GM12865 (cell line): ENCODE measurements at regions not wholly inside any gene's neighbourhood (a gene's known extent, or its start where the extent isn't known, plus 50 kb on each side); places are given as distances from the start of the nearest gene placed in this dataset.
"Not testable (repeated sequence)": the region's sequence is repeated elsewhere in the genome, so short reads cannot be mapped to it uniquely, and the experiment has no call there.

Source experiments
- DNase-seq: peaks from one replicate; pipeline ENCODE4 v3.0.0; 2010; ENCODE audit warnings: low read depth
- H3K4me3 ChIP-seq: 2 replicates; pipeline ENCODE4 v1.5.1; 2011; ENCODE audit warnings: mild to moderate bottlenecking, low read depth, low read length, control low read depth
- TF ChIP-seq, protein P1 (sequence below): IDR thresholded peaks from 2 replicates; pipeline ENCODE4 v1.5.1; 2011; ENCODE audit warnings: low read length, control low read depth, low read depth, inconsistent platforms; ENCODE audit not compliant: insufficient read depth; ENCODE audit errors: missing control alignments

DNA sequence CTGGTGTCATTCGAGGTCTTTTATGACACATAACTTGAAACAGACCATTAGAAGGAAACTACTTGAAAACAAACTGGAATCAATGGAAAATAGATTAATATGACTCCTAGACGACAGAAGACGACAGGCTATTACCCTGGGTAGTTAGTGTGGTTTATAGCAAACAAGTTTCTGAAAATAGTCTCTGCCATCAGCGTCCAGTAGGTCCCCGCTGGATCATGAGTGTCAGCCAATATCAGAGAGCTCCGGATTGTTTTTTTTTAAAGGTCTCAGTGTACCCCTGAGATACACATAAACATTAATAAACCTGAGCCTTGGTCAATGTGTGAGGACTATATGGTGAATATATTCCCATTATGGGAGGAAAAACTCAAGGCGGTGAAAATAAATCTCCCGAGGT lies 115.0 kb upstream of the THUMPD2 start:
- DNase-seq, result no peak
- TF ChIP-seq, protein P1, sequence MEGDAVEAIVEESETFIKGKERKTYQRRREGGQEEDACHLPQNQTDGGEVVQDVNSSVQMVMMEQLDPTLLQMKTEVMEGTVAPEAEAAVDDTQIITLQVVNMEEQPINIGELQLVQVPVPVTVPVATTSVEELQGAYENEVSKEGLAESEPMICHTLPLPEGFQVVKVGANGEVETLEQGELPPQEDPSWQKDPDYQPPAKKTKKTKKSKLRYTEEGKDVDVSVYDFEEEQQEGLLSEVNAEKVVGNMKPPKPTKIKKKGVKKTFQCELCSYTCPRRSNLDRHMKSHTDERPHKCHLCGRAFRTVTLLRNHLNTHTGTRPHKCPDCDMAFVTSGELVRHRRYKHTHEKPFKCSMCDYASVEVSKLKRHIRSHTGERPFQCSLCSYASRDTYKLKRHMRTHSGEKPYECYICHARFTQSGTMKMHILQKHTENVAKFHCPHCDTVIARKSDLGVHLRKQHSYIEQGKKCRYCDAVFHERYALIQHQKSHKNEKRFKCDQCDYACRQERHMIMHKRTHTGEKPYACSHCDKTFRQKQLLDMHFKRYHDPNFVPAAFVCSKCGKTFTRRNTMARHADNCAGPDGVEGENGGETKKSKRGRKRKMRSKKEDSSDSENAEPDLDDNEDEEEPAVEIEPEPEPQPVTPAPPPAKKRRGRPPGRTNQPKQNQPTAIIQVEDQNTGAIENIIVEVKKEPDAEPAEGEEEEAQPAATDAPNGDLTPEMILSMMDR, result no peak
- no peak overlapping the region for H3K4me3 ChIP-seq

DNA sequence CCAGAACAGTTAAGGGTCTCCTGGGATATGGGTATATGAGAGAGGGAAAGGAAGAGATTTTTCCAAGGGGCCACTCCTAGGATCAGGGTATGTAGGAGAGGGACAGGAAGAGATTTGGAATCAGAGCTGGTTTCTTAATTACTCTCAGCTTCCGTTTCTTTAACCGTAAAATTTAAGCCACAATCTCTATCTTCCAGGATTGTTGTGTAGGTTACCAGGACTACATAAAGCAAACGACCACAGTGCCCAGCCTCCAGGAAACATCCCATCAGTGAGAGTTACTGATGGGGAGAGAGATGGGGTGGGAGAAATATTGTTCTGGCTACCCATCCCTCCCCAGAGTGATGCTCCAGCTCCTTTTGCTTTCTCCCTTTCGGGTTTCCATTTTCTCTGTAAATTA lies 114.6 kb upstream of the THUMPD2 start:
- TF ChIP-seq, protein P1, result no peak
- no peak overlapping the region for H3K4me3 ChIP-seq
- no peak for DNase-seq

DNA sequence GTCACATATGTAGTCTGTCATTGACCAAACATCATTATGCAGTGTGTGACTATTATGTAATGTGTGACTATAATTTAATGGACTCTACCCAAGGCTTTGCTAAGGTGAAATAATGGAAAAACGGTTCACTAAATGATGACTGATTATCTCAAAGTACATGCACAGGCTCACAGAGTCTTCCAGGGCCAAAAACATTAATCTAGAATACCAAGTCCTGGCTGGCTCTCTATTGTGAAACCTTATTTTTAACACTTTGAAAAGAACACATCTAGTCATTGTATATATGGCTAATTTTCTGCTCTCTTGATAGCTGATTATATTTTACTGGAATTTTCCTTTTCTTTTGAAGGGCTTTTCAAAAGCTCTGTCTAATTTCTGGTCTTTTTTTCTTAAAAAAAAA lies 102.9 kb upstream of the THUMPD2 start:
- H3K4me3 ChIP-seq, result no peak overlapping the region
- TF ChIP-seq, protein P1, result no peak
- no peak for DNase-seq

DNA sequence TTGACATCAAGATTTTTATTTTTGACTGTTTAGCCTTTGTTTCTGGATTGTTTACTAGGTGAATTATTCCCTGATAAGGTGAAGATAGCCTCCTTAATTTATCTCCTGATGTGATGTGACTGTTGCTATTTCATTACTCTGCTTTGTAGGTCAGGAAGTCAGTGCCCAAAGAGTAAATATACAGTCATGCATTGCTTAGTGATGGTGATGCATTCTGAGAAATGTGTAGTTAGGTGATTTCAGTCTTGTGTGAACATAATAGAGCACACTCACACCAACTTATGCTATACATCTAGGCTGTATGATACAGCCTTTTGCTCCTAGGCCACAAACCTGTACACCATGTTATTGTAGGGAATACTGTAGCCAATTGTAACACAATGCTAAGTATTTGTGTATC lies 102.4 kb upstream of the THUMPD2 start:
- DNase-seq, result no peak
- TF ChIP-seq, protein P1, result no peak
- no peak overlapping the region for H3K4me3 ChIP-seq

DNA sequence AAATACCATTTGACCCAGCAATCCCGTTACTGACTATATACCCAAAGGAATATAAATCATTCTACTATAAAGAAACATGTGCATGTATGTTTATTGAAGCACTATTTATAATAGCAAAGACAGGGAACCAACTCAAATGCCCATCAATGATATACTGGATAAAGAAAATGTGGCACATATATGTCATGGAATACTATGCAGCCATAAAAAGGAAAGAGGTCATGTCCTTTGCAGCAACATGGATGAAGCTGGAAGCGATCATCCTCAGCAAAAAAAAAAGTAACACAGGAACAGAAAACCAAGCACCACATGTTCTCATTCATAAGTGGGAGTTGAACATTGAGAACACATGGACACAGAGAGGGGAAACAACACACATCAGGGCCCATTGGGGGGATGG lies 99.9 kb upstream of the THUMPD2 start:
- not testable (repeated sequence) for DNase-seq, H3K4me3 ChIP-seq

DNA sequence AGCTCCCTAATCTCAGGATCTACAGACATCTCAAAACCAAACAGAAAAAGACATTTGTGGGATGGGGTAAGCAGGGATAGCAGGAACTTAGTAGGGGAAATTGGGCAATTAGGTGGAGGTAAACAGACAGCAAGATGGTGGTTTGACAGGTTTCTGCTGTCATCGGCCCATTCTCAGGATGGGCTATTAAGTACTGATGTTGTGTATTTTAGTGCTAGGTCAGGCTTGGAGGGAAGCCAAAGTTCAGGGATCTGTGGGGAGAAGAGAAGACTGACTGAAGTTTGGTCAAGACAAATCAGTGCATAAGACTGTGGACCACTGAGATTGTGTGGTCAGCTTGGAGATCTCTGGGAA lies 96.8 kb upstream of the THUMPD2 start:
- DNase-seq, result no peak
- TF ChIP-seq, protein P1, result no peak
- no peak overlapping the region for H3K4me3 ChIP-seq

DNA sequence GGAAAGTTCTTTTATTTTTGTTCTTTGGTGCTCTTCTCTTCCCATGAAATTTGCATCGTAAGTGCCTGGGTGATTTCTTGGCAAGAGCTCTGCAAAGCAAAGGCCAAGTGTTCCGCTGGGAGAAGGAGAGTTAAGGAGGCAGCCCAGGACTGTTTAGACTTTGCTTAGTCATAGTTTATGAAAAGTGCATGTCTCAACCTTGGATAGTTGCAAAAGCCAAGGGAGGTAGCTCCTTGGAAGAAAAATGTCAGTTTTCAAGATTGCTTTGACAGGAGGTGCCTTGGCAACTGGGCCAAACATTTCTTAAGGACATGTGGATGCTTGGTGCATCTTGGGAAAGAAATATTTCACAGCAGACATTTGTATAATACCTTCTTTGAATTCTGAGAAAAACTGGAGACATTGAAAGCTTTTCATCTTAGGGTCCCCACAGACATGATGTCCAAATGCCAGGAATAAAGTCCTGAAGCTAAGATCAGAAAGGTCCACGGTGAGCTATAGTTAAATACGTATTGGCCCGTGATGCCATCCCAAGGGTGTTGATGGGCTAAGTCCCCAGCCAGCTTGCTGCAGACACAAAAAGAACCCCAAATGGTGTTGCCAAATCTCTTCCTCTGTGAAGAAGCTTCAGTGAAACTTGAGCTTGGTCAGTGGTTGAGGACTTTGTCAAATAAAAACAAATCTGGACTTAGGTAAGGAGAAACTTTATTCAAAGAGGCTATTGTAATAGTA lies 96.3 kb upstream of the THUMPD2 start:
- no peak overlapping the region for H3K4me3 ChIP-seq
- TF ChIP-seq, protein P1, result no peak
- DNase-seq, result no peak
